ENCODE measurements at regions not wholly inside any gene's neighbourhood (a gene's known extent, or its start where the extent isn't known, plus 50 kb on each side); places are given as distances from the start of the nearest gene placed in this dataset.

- no peaks in the 10 kb centered on the region for H3K36me3 ChIP-seq
- no peak for DNase-seq
- H3K27ac ChIP-seq, result no peak overlapping the region
- TF ChIP-seq POLR2A (IDR thresholded peaks at IDR 0.05) (no peak), EP300 (IDR thresholded peaks at IDR 0.05) (no peak)
- TF ChIP-seq, protein P1, sequence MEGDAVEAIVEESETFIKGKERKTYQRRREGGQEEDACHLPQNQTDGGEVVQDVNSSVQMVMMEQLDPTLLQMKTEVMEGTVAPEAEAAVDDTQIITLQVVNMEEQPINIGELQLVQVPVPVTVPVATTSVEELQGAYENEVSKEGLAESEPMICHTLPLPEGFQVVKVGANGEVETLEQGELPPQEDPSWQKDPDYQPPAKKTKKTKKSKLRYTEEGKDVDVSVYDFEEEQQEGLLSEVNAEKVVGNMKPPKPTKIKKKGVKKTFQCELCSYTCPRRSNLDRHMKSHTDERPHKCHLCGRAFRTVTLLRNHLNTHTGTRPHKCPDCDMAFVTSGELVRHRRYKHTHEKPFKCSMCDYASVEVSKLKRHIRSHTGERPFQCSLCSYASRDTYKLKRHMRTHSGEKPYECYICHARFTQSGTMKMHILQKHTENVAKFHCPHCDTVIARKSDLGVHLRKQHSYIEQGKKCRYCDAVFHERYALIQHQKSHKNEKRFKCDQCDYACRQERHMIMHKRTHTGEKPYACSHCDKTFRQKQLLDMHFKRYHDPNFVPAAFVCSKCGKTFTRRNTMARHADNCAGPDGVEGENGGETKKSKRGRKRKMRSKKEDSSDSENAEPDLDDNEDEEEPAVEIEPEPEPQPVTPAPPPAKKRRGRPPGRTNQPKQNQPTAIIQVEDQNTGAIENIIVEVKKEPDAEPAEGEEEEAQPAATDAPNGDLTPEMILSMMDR (IDR thresholded peaks at IDR 0.05), result no peak
- WGBS, 3 donors, result 65 to 75% (median 66%) methylated on average over 4 of the region's 4 CpGs
- H3K4me3 ChIP-seq, result no peak overlapping the region
- intact Hi-C loops (cut with DNase I), result no loop called here
- H3K4me1 ChIP-seq (ENCODE audit: insufficient read depth), result no peaks in the 10 kb centered on the region
- H3K9me3 ChIP-seq, result no peaks in the 10 kb centered on the region
- H3K27me3 ChIP-seq, result no peaks in the 10 kb centered on the region
Measured at GRCh38 chr9:29981013-29981412, 2403.4 kb upstream of the ACO1 start.

GRCh38 chr9:29999645-30000044 lies 2384.8 kb upstream of the ACO1 start:
- no peak overlapping the region for H3K4me3 ChIP-seq
- TF ChIP-seq, protein P1 (IDR thresholded peaks at IDR 0.05), result no peak
- TF ChIP-seq EP300 (IDR thresholded peaks at IDR 0.05), result no peak
- TF ChIP-seq POLR2A (IDR thresholded peaks at IDR 0.05), result no peak
- H3K27ac ChIP-seq, result no peak overlapping the region

DNA sequence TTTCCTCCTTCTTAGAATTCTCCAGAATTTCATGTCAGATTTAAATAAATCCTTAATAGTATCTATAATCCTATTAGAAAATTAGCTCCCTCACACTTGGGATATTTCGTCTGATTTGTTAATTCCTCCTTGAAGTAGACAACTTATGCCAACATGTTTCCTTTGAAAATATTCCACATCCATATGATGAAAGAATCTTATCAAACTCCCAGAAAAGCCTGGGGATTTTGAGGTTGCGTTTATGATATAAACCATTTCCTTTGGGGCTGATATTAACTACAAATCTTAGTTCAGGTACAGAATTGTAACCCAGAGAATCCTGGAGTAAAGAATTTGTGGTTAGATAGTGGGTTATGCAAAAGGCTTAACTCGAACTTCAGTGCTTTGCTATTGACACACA lies 2373.8 kb upstream of the ACO1 start:
- H3K9me3 ChIP-seq, result no peaks in the 10 kb centered on the region
- DNase-seq, result no peak
- H3K4me1 ChIP-seq (ENCODE audit: insufficient read depth), result no peaks in the 10 kb centered on the region
- no peaks in the 10 kb centered on the region for H3K36me3 ChIP-seq
- no peak overlapping the region for H3K27ac ChIP-seq
- intact Hi-C loops (cut with DNase I), result no loop called here
- WGBS, 3 donors, result 39 to 46% (median 43%) methylated on average over 3 of the region's 3 CpGs
- TF ChIP-seq EP300 (IDR thresholded peaks at IDR 0.05) (no peak), POLR2A (IDR thresholded peaks at IDR 0.05) (no peak)
- TF ChIP-seq, protein P1 (IDR thresholded peaks at IDR 0.05), result no peak
- no peak overlapping the region for H3K4me3 ChIP-seq
- H3K27me3 ChIP-seq, result no peaks in the 10 kb centered on the region

More at GRCh38 chr9:29999645-30000044, 2384.8 kb upstream of the ACO1 start:
- Histone ChIP-seq H3K36me3 (no peaks in the 10 kb centered on the region), H3K27me3 (no peaks in the 10 kb centered on the region), H3K9me3 (no peaks in the 10 kb centered on the region), H3K4me1 (ENCODE audit: insufficient read depth) (no peaks in the 10 kb centered on the region)
- intact Hi-C loops (cut with DNase I), result loop anchor here in 1 of 4 donors (5.0 kb wide), 1 partner anchor 32 kb away; no protein-coding TSS in a partner anchor
- no peak for DNase-seq

GRCh38 chr9:30012622-30013021 lies 2371.8 kb upstream of the ACO1 start:
- Histone ChIP-seq H3K4me3 (no peak overlapping the region), H3K27me3 (no peaks in the 10 kb centered on the region), H3K36me3 (no peaks in the 10 kb centered on the region), H3K4me1 (ENCODE audit: insufficient read depth) (no peaks in the 10 kb centered on the region), H3K27ac (no peak overlapping the region), H3K9me3 (no peaks in the 10 kb centered on the region)
- intact Hi-C loops (cut with DNase I), result no loop called here
- TF ChIP-seq EP300 (IDR thresholded peaks at IDR 0.05) (no peak), POLR2A (IDR thresholded peaks at IDR 0.05) (no peak)
- TF ChIP-seq, protein P1 (IDR thresholded peaks at IDR 0.05), result no peak
- DNase-seq, result no peak

DNA sequence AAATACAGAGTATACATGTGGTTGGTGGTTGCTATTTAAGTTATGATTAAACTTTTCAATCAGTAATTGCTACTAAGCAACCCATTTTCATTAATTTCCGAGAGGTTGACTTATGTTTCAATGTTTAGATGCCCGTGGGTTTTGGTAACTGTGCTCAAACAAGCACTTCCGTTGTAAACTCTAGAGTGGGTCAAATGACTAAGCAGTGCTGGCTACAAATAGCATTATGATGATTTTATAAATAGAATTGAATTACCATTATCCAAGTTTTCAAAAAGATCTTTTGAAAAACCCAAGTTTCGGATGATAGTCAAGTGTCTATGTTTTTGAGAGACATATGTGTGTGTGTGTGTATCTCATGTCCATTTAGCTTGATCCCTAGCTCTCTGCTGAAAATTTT lies 2369.4 kb upstream of the ACO1 start:
- DNase-seq, result no peak
- 74 to 81% (median 74%) methylated on average over 4 of the region's 4 CpGs for WGBS, 3 donors
- TF ChIP-seq EP300 (IDR thresholded peaks at IDR 0.05) (no peak), POLR2A (IDR thresholded peaks at IDR 0.05) (no peak)
- TF ChIP-seq, protein P1 (IDR thresholded peaks at IDR 0.05), result no peak
- no peaks in the 10 kb centered on the region for H3K9me3 ChIP-seq
- H3K4me1 ChIP-seq (ENCODE audit: insufficient read depth), result no peaks in the 10 kb centered on the region
- H3K36me3 ChIP-seq, result no peaks in the 10 kb centered on the region
- no peaks in the 10 kb centered on the region for H3K27me3 ChIP-seq
- intact Hi-C loops (cut with DNase I), result no loop called here
- H3K27ac ChIP-seq, result no peak overlapping the region
- no peak overlapping the region for H3K4me3 ChIP-seq

Measured in ovary (tissue), 7 donors.